WI38 (cell line): ENCODE measurements at regions not wholly inside any gene's neighbourhood (a gene's known extent, or its start where the extent isn't known, plus 50 kb on each side); places are given as distances from the start of the nearest gene placed in this dataset.

ENCODE experiments used
- H3K4me3 ChIP-seq: 2 replicates; pipeline ENCODE4 v1.5.1; 2011; ENCODE audit warnings: low read depth, mild to moderate bottlenecking, control low read depth, low read length
- TF ChIP-seq, protein P1 (sequence below): IDR thresholded peaks from 2 replicates; pipeline ENCODE4 v1.5.1; 2012; ENCODE audit warnings: low read depth, mild to moderate bottlenecking, control low read depth, low read length

GRCh38 chr5:173750538-173751265 lies 134.3 kb upstream of the BOD1 start:
- TF ChIP-seq, protein P1, sequence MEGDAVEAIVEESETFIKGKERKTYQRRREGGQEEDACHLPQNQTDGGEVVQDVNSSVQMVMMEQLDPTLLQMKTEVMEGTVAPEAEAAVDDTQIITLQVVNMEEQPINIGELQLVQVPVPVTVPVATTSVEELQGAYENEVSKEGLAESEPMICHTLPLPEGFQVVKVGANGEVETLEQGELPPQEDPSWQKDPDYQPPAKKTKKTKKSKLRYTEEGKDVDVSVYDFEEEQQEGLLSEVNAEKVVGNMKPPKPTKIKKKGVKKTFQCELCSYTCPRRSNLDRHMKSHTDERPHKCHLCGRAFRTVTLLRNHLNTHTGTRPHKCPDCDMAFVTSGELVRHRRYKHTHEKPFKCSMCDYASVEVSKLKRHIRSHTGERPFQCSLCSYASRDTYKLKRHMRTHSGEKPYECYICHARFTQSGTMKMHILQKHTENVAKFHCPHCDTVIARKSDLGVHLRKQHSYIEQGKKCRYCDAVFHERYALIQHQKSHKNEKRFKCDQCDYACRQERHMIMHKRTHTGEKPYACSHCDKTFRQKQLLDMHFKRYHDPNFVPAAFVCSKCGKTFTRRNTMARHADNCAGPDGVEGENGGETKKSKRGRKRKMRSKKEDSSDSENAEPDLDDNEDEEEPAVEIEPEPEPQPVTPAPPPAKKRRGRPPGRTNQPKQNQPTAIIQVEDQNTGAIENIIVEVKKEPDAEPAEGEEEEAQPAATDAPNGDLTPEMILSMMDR, result no peak
- H3K4me3 ChIP-seq, result no peak overlapping the region

- no peak overlapping the region for H3K4me3 ChIP-seq
- TF ChIP-seq, protein P1, result no peak
Measured at GRCh38 chr5:173751266-173751600, 134.8 kb upstream of the BOD1 start.

GRCh38 chr5:173752653-173753052 lies 135.5 kb upstream of the CPEB4 start:
- TF ChIP-seq, protein P1, result no peak
- H3K4me3 ChIP-seq, result no peak overlapping the region

DNA sequence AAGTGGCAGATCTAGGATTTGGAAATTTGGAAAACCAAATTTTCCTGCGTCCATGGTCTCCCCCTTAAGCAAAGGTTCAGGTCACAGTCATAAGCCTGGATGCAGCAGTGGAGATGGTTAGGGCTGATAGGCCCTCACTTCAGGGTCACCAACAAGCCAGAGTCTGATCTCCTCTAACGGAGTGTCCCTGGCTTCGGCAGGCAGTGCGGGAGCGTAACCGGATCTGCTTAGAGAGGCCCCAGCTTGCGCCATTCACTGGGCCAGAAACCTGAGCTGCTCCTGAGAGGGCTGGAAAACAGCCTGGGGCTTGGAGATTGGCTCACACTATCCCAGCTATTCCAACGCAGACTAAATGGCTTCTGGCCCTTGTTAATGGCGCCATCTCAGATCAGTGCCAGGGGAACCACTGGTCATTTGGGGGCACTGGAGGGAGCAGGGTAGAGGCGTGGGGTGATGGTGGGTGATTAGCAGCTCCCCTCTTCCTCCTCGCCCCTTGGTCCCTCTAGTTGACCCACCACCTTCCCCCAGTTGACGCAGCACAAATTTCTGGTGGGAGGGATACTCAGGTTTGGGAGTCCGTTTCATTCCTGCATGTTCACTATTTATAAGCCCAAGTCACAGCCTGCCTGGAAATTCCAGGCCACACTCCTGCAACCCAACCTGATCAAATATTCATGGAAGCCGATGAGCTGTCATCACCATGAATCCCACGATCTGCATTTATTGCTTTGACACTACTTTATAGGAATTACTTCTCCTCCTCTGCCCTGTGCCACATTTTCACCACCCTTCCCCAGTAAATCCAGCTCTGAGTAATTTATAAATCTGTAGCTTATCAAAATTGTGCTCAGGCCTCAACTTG lies 134.6 kb upstream of the CPEB4 start:
- H3K4me3 ChIP-seq, result no peak overlapping the region
- TF ChIP-seq, protein P1, result no peak

DNA sequence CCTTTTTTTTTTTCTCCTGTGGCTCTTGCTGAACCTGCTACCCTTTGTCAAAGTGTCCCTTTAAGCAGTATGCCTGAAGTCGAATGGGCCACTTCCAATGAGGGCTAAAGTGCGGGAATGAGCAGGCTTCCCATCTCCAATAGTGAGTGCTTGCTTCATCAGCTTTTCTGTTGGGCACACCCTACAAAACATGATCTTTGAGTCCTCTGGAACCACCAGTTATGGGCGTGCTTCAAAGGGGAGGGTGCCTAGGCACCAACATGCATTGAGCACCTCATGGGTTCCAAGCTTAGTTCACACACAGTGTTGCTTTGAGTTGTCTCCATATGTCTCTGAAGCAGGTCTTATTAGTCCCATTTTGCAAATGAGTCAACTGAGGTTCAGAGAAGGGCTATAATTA lies 132.8 kb upstream of the CPEB4 start:
- TF ChIP-seq, protein P1, result no peak
- H3K4me3 ChIP-seq, result no peak overlapping the region

- TF ChIP-seq, protein P1, result no peak
- no peak overlapping the region for H3K4me3 ChIP-seq
Measured at GRCh38 chr5:173757403-173758209, 130.5 kb upstream of the CPEB4 start.

- no peak overlapping the region for H3K4me3 ChIP-seq
- TF ChIP-seq, protein P1, result no peak
Measured at GRCh38 chr5:173758676-173759075, 129.5 kb upstream of the CPEB4 start.
